Embryonic facial prominence (tissue), 1 donor: ENCODE measurements at regions not wholly inside any gene's neighbourhood (a gene's known extent, or its start where the extent isn't known, plus 50 kb on each side); places are given as distances from the start of the nearest gene placed in this dataset.
"Not testable (repeated sequence)": the region's sequence is repeated elsewhere in the genome, so short reads cannot be mapped to it uniquely, and the experiment has no call there.

Source experiments
- DNase-seq: peaks from one replicate; pipeline ENCODE4 v3.0.0-alpha.2; 2016; ENCODE audit errors: extremely low spot score

GRCh38 chr6:93677264-93677965, 258.1 kb upstream of the EPHA7 start:
- DNase-seq: no peak

- DNase-seq: no peak
These were observed 257.2 kb upstream of the EPHA7 start for GRCh38 chr6:93676581-93676980.

- DNase-seq: no peak
These were observed 256.6 kb upstream of the EPHA7 start for GRCh38 chr6:93675856-93676417.

GRCh38 chr6:93663111-93663510, 243.8 kb upstream of the EPHA7 start:
- DNase-seq: no peak

- no peak for DNase-seq
These were observed 235.2 kb upstream of the EPHA7 start for GRCh38 chr6:93654548-93654947.

- no peak for DNase-seq
These were observed 225.3 kb upstream of the EPHA7 start for GRCh38 chr6:93644611-93645010.

GRCh38 chr6:93639126-93639525, 219.8 kb upstream of the EPHA7 start:
- no peak for DNase-seq

GRCh38 chr6:93636987-93637664, 217.8 kb upstream of the EPHA7 start:
- DNase-seq: not testable (repeated sequence)

- no peak for DNase-seq
These were observed 205.0 kb upstream of the EPHA7 start for GRCh38 chr6:93624408-93624807.

- no peak for DNase-seq
These were observed 202.1 kb upstream of the EPHA7 start for GRCh38 chr6:93621442-93621841.

- DNase-seq: no peak
These were observed 185.6 kb upstream of the EPHA7 start for GRCh38 chr6:93604951-93605350.

- DNase-seq: no peak
These were observed 173.1 kb upstream of the EPHA7 start for GRCh38 chr6:93592417-93592816.

GRCh38 chr6:93586306-93586705, 166.9 kb upstream of the EPHA7 start:
- DNase-seq: no peak

GRCh38 chr6:93584300-93584699, 164.9 kb upstream of the EPHA7 start:
- no peak for DNase-seq

- DNase-seq: no peak
These were observed 162.0 kb upstream of the EPHA7 start for GRCh38 chr6:93581371-93581770.

GRCh38 chr6:93580446-93580845, 161.1 kb upstream of the EPHA7 start:
- no peak for DNase-seq

- DNase-seq: no peak
These were observed 156.3 kb upstream of the EPHA7 start for GRCh38 chr6:93575495-93576267.

- no peak for DNase-seq
These were observed 154.9 kb upstream of the EPHA7 start for GRCh38 chr6:93574299-93574698.

GRCh38 chr6:93571346-93571745, 152.0 kb upstream of the EPHA7 start:
- DNase-seq: no peak

GRCh38 chr6:93568169-93568568, 148.8 kb upstream of the EPHA7 start:
- DNase-seq: no peak

- DNase-seq: no peak
These were observed 147.8 kb upstream of the EPHA7 start for GRCh38 chr6:93567164-93567563.

- DNase-seq: no peak
These were observed 146.9 kb upstream of the EPHA7 start for GRCh38 chr6:93566285-93566684.
